Ascending aorta (tissue), 2 donors: ENCODE measurements at regions not wholly inside any gene's neighbourhood (a gene's known extent, or its start where the extent isn't known, plus 50 kb on each side); places are given as distances from the start of the nearest gene placed in this dataset.

ENCODE experiments used
- DNase-seq, 2 donors: peaks; one replicate each; pipeline ENCODE4 v3.0.0-alpha.2; 2019; ENCODE audit warnings: low spot score in 2 of 2
- H3K27ac ChIP-seq, 2 donors: fragments of 200-600 bp; sonication (generic); one replicate each; pipeline ENCODE4 v1.5.1; 2016 to 2017; ENCODE audit warnings: mild to moderate bottlenecking in 1 of 2
- H3K27me3 ChIP-seq: fragments of 200-600 bp; sonication (generic); one replicate; pipeline ENCODE4 v1.5.1; 2017
- H3K36me3 ChIP-seq, 2 donors: fragments of 200-600 bp; sonication (generic); one replicate each; pipeline ENCODE4 v1.5.1; 2016
- H3K4me1 ChIP-seq, 2 donors: fragments of 200-600 bp; sonication (generic); one replicate each; pipeline ENCODE4 v1.5.1; 2016 to 2017; ENCODE audit warnings: mild to moderate bottlenecking in 1 of 2
- H3K4me3 ChIP-seq, 2 donors: fragments of 200-600 bp; sonication (generic); one replicate each; pipeline ENCODE4 v1.5.1; 2016 to 2017; ENCODE audit warnings: mild to moderate bottlenecking in 1 of 2
- H3K9me3 ChIP-seq, 2 donors: fragments of 200-600 bp; sonication (generic); one replicate each; pipeline ENCODE4 v1.5.1; 2016
- CTCF ChIP-seq, 3 experiments: fragments of 200-600 bp in 2 of 3; fragments of 450-650 bp in 1 of 3; sonication (generic) in 2 of 3; IDR thresholded peaks; one replicate each; pipeline ENCODE4 v1.5.1; 2016 to 2019; ENCODE audit warnings: antibody characterized with exemption in 3 of 3, mild to moderate bottlenecking in 1 of 3, moderate library complexity in 1 of 3
- intact Hi-C: fragments of 100-400 bp; cut with DNase I; formaldehyde crosslinking; loops from one replicate; pipeline ENCODE4 v1.15.1; 2023

- intact Hi-C loops: no loop called here
- H3K27ac ChIP-seq: no peak overlapping the region
- no peaks in the 10 kb centered on the region for H3K4me1 ChIP-seq
- H3K4me3 ChIP-seq: no peak overlapping the region
- DNase-seq: no peak
- no peaks in the 10 kb centered on the region for H3K27me3 ChIP-seq
- no peak for TF ChIP-seq CTCF (IDR thresholded peaks at IDR 0.05)
- no peaks in the 10 kb centered on the region for H3K9me3 ChIP-seq
- H3K36me3 ChIP-seq: no peaks in the 10 kb centered on the region
These were observed 404.2 kb downstream of the DNAH5 start for GRCh38 chr5:13540168-13540750.

- H3K4me1 ChIP-seq: no peaks in the 10 kb centered on the region
- no peak overlapping the region for H3K27ac ChIP-seq
- H3K27me3 ChIP-seq: no peaks in the 10 kb centered on the region
- intact Hi-C loops: no loop called here
- no peak for DNase-seq
- H3K36me3 ChIP-seq: no peaks in the 10 kb centered on the region
- no peak overlapping the region for H3K4me3 ChIP-seq
- no peaks in the 10 kb centered on the region for H3K9me3 ChIP-seq
- no peak for TF ChIP-seq CTCF (IDR thresholded peaks at IDR 0.05)
These were observed 407.6 kb downstream of the DNAH5 start for GRCh38 chr5:13536933-13537332.

- H3K27me3 ChIP-seq: no peaks in the 10 kb centered on the region
- H3K4me3 ChIP-seq: no peak overlapping the region
- no peaks in the 10 kb centered on the region for H3K36me3 ChIP-seq
These were observed 410.7 kb downstream of the DNAH5 start for GRCh38 chr5:13533833-13534232.

GRCh38 chr5:13529300-13529699 lies 415.2 kb downstream of the DNAH5 start:
- DNase-seq: no peak
- intact Hi-C loops: no loop called here
- no peaks in the 10 kb centered on the region for H3K36me3 ChIP-seq
- no peak for TF ChIP-seq CTCF (IDR thresholded peaks at IDR 0.05)
- no peaks in the 10 kb centered on the region for H3K27me3 ChIP-seq
- H3K4me1 ChIP-seq: no peaks in the 10 kb centered on the region
- no peak overlapping the region for H3K27ac ChIP-seq
- H3K9me3 ChIP-seq: no peaks in the 10 kb centered on the region
- no peak overlapping the region for H3K4me3 ChIP-seq

More at GRCh38 chr5:13533833-13534232, 410.7 kb downstream of the DNAH5 start:
- no peak overlapping the region for H3K27ac ChIP-seq
- no peak for DNase-seq
- intact Hi-C loops: no loop called here
- no peaks in the 10 kb centered on the region for H3K9me3 ChIP-seq
- TF ChIP-seq CTCF (IDR thresholded peaks at IDR 0.05): no peak
- H3K4me1 ChIP-seq: no peaks in the 10 kb centered on the region

- intact Hi-C loops: no loop called here
- no peak for TF ChIP-seq CTCF (IDR thresholded peaks at IDR 0.05)
These were observed 419.6 kb downstream of the DNAH5 start for GRCh38 chr5:13524936-13525335.

GRCh38 chr5:13519131-13519530 lies 425.4 kb downstream of the DNAH5 start:
- no peak for DNase-seq
- H3K4me1 ChIP-seq: no peaks in the 10 kb centered on the region
- no peak for TF ChIP-seq CTCF (IDR thresholded peaks at IDR 0.05)
- intact Hi-C loops: no loop called here
- no peaks in the 10 kb centered on the region for H3K9me3 ChIP-seq
- no peak overlapping the region for H3K4me3 ChIP-seq
- no peaks in the 10 kb centered on the region for H3K27me3 ChIP-seq
- H3K36me3 ChIP-seq: no peaks in the 10 kb centered on the region
- no peak overlapping the region for H3K27ac ChIP-seq

More at GRCh38 chr5:13524936-13525335, 419.6 kb downstream of the DNAH5 start:
- no peak for DNase-seq
- no peaks in the 10 kb centered on the region for H3K9me3 ChIP-seq
- no peaks in the 10 kb centered on the region for H3K27me3 ChIP-seq
- H3K4me3 ChIP-seq: no peak overlapping the region
- no peaks in the 10 kb centered on the region for H3K4me1 ChIP-seq
- H3K36me3 ChIP-seq: no peaks in the 10 kb centered on the region
- no peak overlapping the region for H3K27ac ChIP-seq
